Fibroblast of skin of scalp (primary cell): ENCODE measurements at regions not wholly inside any gene's neighbourhood (a gene's known extent, or its start where the extent isn't known, plus 50 kb on each side); places are given as distances from the start of the nearest gene placed in this dataset.

Source experiments
- DNase-seq: peaks from one replicate; pipeline ENCODE4 v3.0.0-alpha.2; 2013

DNA sequence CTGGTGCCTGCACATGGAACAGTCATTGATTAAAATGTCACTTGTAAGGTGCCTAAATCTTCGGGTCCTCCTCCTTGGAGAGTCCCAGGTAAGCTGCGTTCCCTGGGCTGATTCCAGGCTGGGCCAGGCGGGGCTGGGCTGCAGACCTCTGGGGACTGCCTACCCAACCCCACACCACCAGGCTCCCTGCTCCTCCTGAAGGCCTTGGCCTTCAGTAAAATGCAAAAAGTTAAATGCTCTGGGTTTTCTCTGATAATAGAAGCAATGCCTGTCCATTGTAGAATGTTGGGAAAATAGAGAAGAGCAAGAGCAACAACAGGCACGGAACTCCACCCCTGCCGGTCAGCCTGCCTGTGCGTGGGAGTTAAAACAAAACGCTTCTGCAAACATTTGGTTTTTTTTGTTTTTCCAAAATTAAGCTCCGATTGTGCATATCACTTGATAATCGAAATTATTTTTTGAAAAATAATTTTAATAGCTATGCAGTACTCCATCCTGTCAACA is 363.9 kb downstream of the SEC14L1 start:
- DNase-seq, result no peak

DNA sequence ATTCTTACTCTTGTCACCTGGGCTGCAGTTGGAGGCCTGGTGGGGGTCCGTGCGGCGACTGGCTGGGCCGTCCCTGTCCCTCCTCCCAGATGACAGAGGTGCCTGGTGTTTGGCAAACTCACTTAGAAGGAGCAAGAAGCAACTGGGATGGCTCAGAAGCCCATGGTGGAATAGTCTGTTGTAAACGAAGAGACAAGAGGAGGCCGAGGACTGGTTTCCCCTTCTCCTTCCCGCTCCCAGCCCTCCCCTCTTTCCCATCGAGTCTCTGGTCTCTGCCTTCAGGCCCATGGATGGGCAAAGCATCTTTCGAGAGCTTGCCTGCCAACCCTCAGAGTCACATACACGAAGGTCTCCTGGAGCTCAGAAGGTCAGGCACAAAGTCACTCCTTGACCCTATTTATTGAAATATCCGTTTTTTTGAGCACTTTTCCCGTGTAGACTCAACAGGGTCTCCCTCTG is 364.4 kb downstream of the SEC14L1 start:
- no peak for DNase-seq

DNA sequence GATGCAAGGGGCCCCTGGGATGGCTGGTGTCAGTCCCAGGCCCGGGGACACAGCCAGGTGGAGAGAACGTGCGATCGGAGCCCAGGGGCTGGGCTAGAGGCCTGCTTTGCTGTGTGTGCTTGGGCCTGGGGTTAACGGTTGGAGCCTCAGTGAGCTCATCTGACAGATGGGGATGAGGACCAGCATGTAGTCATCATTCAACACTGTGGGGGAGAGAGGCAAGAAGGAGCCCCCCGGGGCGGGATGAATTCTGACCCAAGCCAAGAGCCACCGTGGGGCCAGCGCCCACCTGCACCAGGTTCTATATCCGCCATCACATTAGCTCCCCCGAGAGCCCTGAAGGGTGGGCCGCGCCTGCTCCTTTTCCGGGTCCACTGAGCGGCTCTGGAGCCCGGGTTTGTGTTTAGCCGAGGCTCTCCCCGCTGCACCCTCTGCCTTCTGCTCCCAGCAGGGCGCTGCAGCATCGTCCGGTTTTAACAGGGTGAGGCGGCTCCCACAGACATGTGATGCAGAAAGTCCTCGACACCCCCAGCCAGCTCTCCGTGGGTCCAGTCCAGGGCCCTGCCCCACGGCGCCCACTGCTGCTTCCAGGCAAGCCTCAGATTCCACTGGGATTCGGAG is 365.7 kb downstream of the SEC14L1 start:
- DNase-seq, result no peak

DNA sequence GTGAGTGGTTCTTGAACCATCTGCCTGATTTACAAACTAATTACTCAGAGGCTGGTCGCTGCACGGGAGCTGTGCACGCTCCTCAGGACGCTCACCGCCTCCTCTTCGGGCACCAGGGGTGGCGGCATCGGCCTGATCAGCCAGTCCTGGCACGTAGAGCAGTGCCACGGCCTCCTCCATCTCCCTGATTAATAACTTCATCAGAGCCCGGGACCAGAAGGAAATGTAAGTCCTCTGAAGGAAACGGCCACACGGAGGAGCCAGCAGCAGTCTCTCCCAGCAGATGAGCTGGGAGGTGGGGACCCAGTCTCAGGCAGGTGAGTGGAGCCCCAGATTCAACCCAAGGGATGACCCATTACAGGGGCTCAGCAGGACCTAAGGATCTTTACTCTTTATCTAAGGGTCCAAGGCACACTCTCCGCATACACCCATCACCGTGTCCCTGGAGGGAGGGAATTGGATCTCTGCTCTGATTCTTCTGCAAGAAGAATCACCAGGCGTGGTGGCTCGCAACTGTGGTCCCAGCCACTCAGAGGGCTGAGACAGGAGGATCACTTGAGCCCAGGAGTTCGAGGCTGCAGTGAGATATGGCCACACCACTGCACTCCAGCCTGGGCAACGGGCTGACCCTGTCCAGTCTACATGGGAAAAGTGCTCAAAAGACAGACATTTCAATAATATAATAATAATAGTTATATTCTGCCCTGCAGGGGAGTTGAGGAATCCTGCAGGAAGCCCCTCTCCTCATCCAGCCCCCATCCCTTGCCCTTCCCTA is 366.5 kb downstream of the SEC14L1 start:
- no peak for DNase-seq

DNA sequence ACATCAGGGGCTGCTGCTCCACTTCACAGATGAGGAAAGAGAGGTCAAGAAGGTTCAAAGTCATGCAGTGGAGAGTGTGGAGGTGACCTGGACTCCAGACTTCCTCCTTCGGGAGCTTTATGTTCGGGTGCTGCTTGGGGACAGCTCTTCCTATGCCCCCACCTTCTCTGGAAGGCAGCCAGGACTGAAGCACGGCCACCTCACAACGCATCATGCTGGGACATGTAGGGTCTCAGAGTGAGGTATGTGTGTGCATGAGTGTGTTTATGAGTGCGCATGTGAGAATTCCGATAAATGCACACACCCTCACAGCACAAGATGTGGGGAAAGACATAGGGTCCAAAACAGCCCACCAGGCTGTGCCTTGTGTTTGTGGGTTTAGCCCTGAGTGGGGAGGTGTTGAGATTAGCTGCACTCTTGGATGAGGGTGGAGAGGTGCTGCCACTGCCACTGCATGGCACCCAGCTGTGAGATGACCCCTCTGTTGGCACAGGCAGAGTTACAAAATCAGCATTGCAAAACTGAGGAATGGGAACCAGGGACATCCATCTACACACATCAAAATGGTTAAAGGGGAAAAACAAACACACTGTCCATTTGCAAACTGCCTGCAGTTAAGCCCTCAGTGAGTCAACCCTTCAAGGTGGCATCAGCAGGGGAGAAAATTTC is 367.4 kb downstream of the SEC14L1 start:
- DNase-seq, result no peak

DNA sequence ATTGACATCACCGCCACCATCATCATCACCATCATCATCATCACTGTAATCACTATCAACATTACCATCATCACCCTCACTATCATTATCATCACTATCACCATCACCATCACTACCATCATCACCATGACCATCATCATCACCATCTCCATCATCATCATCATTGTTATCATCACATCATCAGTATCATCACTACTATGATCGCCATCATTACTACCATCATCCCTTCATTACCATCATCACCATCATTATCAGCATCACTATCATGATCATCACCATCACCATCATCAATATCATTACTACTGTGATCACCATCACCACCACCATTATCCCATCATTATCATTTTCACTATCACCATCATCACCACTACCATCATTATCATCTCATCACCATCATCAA is 368.3 kb downstream of the SEC14L1 start:
- DNase-seq, result no peak

DNA sequence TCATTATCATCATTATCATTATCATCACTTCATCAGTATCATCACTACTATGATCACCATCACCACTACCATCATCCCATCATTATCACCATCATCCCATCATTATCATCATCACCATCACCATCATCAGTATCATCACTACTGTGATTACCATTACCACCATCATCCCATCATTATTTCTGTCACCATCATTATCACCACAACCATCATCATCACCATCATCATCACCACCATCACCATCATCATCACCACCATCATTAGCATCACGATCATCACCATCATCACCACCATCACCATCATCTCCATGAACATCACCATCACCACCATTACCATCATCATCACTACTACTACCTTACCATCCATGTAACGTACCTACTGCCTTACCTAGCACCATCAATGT is 368.8 kb downstream of the SEC14L1 start:
- no peak for DNase-seq

DNA sequence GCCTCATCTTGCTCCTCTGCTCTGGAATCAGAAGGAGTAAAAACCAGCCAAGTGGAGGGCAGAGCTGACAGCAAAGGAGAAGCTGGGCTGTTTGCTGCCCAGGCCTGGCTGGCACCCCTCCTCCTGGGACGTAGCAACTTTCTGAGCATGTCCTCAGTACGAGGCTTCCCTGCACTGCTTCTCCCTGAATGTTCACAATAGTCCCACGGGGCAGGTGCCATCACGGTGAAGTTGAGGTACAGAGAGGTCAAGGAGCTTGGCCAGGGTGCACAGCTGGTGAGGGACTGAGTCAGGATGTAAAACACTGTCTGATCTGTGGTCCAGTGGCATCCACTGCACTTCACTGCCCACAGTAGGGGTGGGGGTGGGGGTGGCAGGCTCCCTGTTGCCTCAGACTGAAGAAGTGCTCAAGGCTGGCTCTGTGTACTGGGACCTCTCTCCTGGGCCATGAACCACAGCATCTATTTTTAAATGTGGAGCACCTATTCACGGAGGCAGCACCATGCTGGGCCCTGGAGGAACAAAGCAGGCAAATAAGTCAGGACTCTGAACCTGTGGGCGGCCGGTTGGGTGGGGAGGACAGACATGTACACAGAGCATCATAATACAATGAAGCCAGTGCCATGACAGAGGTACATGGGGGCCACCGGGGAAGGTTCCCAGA is 369.5 kb downstream of the SEC14L1 start:
- no peak for DNase-seq

DNA sequence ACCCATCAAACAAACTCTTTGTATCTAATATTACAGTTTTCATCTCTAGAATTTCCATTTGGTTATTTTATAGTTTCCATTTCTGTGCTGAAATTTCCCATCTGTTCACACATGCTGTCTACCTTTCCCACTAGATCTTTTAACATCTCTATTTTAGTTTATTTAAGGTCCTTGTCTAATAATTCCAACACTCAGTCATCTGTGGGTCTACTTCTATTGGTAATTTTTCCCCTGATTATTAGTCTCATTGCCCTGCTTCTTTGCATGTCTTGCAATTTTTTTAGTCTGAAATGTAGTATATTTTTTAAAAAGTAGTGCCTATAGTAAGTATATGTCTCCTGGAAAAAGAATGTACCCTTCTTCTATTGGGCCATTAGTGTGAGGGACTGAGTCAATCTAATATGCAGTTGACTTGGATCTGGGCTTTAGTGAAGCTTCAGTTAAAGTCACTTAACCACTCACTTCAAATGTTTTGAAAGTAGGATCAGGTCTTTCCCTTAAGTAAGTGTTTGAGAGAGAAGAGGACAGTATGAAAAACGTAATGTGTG is 370.8 kb downstream of the SEC14L1 start:
- DNase-seq, result no peak

DNA sequence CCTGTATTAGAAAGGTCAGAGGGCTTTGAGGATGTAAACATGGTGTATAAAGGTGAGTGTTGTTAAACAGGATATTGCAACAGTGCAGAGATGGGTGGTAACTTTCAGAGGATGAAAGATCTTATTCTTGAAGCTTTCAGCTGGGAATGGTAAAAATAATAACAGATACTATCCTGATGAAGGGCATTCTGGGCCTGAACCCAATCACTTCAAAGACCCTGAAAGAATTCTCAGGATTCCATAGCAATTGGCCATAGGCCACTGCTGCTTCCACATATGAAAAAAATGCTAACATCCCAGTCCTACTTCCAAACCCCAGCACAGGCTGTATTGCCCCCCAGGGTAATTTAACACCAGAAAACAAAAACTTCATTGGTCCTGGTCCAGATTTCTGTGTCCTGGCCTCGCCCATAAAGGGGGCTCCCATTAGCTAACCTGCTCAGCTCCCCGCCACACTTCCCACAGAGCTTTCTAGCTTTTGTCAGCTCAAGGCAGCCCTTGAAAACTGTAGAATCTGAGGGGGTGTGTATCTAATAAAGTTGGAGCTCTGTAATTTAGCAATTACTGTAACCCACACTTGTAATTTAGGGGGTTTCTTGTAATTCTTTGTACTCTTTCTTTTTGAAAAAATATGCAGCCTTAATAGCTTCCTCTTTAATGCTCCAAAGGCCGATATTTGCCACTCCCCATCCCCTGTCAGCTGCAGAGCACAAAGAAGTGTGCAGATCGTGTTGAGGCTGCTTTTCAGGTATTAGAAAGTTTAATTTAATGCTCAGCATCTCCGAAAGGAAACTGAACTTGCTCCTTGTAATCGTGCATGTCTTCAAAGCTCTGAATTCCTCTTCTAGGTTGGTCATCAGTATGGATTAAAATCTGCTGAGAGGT is 371.5 kb downstream of the SEC14L1 start:
- DNase-seq, result peak; percentile 46

DNA sequence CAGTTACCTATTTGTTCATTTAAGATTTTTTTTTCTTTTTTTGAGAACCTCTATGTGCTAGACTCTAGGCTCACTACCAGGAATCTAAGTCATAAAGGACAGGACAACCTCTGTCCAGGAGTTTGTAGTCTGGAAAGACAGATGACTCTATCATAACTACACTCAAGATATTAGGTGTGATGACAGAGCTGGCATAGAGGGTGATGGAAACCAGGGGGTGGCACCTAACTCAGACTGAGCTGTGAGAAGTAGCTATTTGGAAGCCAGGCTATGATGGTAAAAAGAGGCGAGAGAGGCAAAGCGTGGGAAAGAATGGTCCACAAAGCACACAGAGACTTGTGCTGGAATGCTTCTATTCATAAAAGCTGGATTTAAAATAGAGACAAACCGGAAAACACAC is 372.3 kb downstream of the SEC14L1 start:
- no peak for DNase-seq

DNA sequence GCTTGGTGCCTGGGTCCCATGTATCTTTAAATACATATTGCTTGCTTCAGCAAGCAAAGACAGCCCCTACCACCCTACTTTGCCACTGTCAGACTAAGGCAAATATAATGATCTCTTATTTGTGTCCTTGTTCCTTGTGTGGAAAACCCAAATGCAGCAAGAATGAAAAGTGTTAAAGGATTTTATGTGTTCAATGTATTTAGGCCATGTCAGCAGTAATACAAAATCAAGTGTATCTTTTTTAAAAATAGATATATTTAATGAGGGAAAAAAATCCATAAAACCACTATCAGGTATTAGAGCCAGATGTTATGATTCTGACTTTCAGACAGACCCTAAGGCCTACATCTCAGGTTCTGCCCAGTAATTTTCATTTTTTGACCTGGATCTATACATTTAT is 374.5 kb downstream of the SEC14L1 start:
- no peak for DNase-seq

DNA sequence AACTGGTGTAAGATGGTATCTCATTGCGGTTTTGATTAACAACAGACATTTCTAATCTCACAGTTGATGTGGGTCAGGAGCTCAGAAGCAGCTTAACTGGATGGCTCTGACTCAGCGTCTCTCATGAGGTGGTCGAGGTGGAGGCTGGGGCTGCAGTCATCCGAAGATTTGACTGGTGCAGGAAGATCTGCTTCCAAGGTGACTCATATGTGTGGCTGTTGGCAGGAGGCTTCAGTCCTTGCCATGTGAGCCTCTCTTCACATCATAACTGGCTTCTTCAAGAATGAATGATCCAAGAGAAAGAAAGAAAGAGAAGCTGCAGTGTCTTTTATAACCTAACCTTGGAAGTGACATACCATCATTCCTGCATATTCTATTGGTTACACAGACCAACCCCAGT is 376.1 kb downstream of the SEC14L1 start:
- DNase-seq, result peak; percentile 70

DNA sequence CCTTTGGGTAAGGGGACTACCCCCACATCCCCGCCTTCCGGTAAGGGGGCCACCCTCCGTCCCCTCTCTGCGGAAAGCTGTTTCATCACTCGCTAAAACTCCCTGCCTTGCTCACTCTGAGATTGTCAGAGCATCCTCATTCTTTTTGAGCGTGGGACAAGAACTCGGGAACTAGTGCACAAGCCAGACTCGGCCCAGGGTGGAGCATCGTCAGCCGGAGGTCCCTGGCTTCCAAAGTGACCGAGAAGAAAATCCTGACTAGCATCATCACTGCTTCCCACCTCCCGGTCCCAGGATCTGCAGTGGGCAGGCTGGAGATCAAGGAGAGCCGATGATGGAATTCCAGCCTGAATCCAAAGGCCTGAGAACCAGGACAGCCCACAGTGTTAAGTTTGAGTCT is 380.3 kb downstream of the SEC14L1 start:
- no peak for DNase-seq

DNA sequence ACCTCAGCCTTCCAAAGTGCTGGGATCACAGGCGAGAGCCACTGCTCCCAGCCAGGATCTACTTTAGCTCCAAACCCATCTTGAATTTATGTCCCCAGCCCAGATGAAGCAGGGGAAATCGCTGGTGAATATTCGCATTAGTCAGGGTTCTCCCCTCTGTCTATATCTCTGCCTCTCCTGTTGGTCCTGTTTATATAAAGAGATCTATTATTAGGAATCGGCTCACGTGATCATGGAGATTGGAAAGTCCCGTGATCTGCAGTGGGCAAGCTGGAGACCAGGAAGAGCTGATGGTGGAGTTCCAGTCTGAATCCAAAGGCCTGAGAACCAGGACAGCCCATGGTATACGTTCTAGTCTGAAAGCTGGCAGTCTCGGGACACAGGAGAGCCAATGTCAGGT is 382.8 kb downstream of the SEC14L1 start:
- DNase-seq, result no peak

DNA sequence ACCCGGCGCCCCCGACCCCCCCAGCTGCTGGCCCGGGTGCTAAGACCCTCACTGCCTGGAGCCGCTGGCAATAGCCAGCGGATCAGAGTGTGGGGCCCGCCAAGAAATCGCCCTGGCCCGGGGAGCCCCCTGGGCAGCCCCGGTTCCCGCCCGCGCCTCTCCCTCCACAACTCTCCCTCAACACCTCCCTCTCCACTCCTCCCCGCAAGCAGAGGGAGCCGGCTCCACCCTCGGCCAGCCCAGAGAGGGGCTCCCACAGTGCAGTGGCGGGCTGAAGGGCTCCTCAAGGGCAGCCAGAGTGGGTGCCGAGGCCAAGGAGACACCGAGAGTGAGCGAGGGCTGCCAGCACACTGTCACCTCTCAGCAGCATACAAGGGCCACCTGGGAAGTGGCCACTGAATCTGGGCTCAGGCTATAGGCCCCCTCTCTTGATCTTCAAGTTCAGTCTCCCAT is 385.5 kb downstream of the SEC14L1 start:
- no peak for DNase-seq

DNA sequence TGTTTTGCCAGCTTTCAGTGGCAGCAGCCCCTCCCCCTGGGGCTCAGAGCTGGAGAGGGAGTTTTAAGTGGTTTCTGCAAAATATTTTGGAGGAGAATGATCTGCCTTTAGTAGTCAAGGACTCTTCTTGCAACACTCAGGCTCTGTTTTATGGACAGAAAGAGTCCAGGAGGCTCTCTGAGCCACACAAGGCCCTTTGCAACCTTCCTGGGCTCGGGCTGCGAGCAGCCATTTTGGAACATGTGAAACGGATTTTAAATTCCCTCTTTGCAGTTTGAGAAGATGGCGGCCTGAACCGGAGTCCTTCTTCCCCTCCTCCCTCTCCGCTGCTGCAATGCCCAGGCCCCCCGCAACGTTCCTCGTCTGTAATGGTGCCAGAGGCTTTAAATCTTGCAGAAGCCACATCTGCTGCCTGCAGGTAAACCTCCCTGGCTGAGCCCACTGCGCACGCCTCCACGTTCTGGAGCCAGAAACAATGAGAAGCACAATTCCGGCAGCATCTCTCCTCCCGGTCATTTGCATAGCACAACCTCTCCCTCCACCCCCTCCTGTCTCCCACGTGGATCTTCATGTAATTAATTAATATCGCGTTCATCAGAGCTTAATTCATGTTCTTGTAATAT is 386.1 kb downstream of the SEC14L1 start:
- no peak for DNase-seq

DNA sequence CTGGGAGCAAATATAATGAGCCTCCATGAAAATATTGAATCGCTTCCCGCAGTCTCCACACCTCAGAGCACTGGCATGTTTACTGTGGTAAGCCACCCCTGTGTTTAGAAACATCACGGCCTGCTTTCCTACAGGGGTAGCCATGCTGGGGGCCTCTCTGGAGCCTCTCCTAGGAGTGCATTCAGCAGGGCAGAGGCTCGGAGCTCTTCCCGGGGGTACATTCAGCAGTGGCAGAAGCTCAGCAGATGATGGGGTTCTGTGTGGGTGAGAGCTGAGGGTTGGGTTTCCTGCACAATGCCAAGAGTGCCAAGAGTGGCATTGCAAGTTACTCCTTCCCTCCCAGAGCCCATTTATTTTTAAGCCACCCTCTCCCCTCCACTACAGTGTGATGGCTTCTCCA is 386.6 kb downstream of the SEC14L1 start:
- DNase-seq, result no peak

DNA sequence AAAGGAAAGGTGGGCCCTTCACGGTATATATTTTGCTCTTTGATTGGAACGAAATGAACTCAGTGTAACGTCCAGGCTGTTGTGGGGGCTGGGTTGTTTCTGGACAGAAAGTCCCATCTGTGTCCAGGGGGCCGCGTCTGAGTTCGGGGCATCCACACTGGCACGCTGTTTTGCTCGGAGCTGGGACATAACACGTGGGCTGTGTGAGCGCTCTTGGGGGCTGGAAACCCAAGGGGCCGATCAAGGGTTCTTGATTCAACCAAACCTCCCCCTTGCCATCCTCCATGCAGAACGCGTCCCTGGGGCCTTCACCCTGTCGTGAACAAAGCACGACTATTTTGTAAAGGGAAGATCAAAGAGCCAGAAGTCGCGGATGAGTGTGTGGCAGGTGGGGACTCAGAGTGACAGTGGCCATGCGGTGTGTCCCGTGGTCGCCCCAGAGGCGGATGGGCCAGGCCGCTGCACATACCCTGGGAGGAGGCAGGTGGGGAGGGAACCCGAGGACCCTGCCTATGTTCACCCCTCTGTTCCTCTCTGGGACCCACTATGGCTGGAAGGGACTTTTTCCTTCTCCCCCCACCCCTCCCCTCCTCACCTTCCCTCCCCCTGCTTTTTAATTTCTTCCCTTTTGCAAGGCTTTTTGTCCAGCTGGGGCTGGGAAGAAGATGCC is 387.2 kb downstream of the SEC14L1 start:
- no peak for DNase-seq

DNA sequence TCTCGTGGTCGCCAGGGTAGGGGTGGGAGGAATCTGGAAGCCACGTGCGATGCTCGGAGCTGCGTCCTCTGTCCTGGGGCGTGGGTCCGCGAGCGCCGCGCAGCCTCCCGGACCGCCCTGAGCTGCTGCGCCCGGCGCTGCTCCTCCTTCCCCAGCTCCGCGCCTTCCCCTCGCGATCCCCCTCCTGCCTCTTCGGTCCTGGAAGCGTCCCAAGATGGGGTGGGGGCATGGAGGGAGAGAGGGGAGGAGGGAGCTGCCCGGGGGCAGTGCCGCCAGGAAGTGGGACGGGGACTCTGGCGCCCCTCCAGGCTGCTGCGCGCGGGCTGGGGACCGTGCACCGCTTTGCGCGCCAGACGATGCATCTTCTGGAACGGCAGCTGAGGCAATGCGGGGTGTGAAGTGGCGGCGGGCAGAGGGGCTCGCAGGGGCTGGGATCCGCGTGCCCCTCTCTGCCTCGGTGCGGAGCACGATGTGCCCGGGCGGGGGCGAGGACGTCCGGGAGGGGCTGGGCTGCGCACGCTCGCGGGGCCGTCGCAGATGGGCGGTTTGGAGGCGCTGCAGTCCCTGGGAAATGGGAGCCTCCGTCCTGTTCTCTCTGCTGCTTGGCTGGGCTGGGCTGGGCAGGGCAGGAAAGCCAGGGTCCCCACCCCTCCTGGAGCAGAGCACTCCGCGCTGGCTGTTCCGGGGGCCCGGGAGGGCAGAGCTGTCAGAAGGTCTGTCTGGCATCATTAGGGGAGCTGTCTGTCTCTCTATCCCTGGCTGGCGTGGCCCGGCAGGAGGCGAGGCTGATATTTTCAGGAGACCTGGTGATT is 388.0 kb downstream of the SEC14L1 start:
- DNase-seq, result peak; percentile 14
